GM19238 (cell line): ENCODE measurements at regions not wholly inside any gene's neighbourhood (a gene's known extent, or its start where the extent isn't known, plus 50 kb on each side); places are given as distances from the start of the nearest gene placed in this dataset.
A peak's percentile ranks its signal among the peaks of the same experiment; 100 is the strongest.
"Not testable (repeated sequence)": the region's sequence is repeated elsewhere in the genome, so short reads cannot be mapped to it uniquely, and the experiment has no call there.

Experiments used
- DNase-seq: peaks from one replicate; pipeline ENCODE4 v3.0.0; 2011; ENCODE audit warnings: low spot score; ENCODE audit not compliant: insufficient read length

- DNase-seq: no peak
Measured at GRCh38 chr4:129254126-129254525, 158.2 kb downstream of the C4orf33 start.

- DNase-seq: no peak
Measured at GRCh38 chr4:129254526-129254925, 158.6 kb downstream of the C4orf33 start.

GRCh38 chr4:129261584-129261983 is 165.6 kb downstream of the C4orf33 start:
- DNase-seq: no peak

GRCh38 chr4:129264008-129264657 is 168.2 kb downstream of the C4orf33 start:
- peak; percentile 16 for DNase-seq

- no peak for DNase-seq
Measured at GRCh38 chr4:129278868-129279267, 182.9 kb downstream of the C4orf33 start.

GRCh38 chr4:129282293-129282692 is 186.3 kb downstream of the C4orf33 start:
- no peak for DNase-seq

GRCh38 chr4:129292194-129292593 is 196.2 kb downstream of the C4orf33 start:
- not testable (repeated sequence) for DNase-seq

- DNase-seq: no peak
Measured at GRCh38 chr4:129314781-129315180, 218.8 kb downstream of the C4orf33 start.

- DNase-seq: no peak
Measured at GRCh38 chr4:129322920-129323319, 227.0 kb downstream of the C4orf33 start.

- no peak for DNase-seq
Measured at GRCh38 chr4:129323658-129324057, 227.7 kb downstream of the C4orf33 start.

GRCh38 chr4:129326571-129327460 is 230.9 kb downstream of the C4orf33 start:
- no peak for DNase-seq

GRCh38 chr4:129327637-129328036 is 231.7 kb downstream of the C4orf33 start:
- DNase-seq: no peak

GRCh38 chr4:129328162-129328561 is 232.2 kb downstream of the C4orf33 start:
- DNase-seq: no peak

- DNase-seq: no peak
Measured at GRCh38 chr4:129334136-129334535, 238.2 kb downstream of the C4orf33 start.

GRCh38 chr4:129335276-129335675 is 239.3 kb downstream of the C4orf33 start:
- no peak for DNase-seq

- DNase-seq: no peak
Measured at GRCh38 chr4:129335818-129336217, 239.9 kb downstream of the C4orf33 start.

- no peak for DNase-seq
Measured at GRCh38 chr4:129336457-129337227, 240.7 kb downstream of the C4orf33 start.

- DNase-seq: no peak
Measured at GRCh38 chr4:129337228-129337620, 241.3 kb downstream of the C4orf33 start.

GRCh38 chr4:129342819-129343408 is 247.0 kb downstream of the C4orf33 start:
- DNase-seq: no peak

GRCh38 chr4:129344058-129344457 is 248.1 kb downstream of the C4orf33 start:
- DNase-seq: no peak

GRCh38 chr4:129345609-129346008 is 249.7 kb downstream of the C4orf33 start:
- DNase-seq: no peak

GRCh38 chr4:129346036-129346435 is 250.1 kb downstream of the C4orf33 start:
- DNase-seq: no peak
